ENCODE measurements at regions not wholly inside any gene's neighbourhood (a gene's known extent, or its start where the extent isn't known, plus 50 kb on each side); places are given as distances from the start of the nearest gene placed in this dataset.
A peak's percentile ranks its signal among the peaks of the same experiment; 100 is the strongest.

GRCh38 chr21:20802201-20802600 is 196.0 kb upstream of the NCAM2 start:
- DNase-seq (ENCODE audit: low spot score in 2 of 2, unreplicated experiment in 2 of 2) = no peak
- Mint-ChIP-seq H3K4me1 (peaks cover 22% of the 10 kb centered on the region), H3K27me3 (ENCODE audit: low read depth) (no peaks in the 10 kb centered on the region), H3K4me3 (no peak overlapping the region), H3K36me3 (no peaks in the 10 kb centered on the region), H3K27ac (peak overlapping the region; percentile 23), H3K9me3 (peaks cover 8% of the 10 kb centered on the region)
- no peak for TF ChIP-seq CTCF (IDR thresholded peaks at IDR 0.05; ENCODE audit: unreplicated experiment)

GRCh38 chr21:20802631-20803260 is 195.5 kb upstream of the NCAM2 start:
- no peak overlapping the region for H3K27ac Mint-ChIP-seq
- no peak overlapping the region for H3K4me3 Mint-ChIP-seq
- H3K36me3 Mint-ChIP-seq = no peaks in the 10 kb centered on the region
- no peaks in the 10 kb centered on the region for H3K27me3 Mint-ChIP-seq (ENCODE audit: low read depth)
- no peak for TF ChIP-seq CTCF (IDR thresholded peaks at IDR 0.05; ENCODE audit: unreplicated experiment)
- H3K9me3 Mint-ChIP-seq = peaks cover 13% of the 10 kb centered on the region
- H3K4me1 Mint-ChIP-seq = peaks cover 22% of the 10 kb centered on the region
- no peak for DNase-seq (ENCODE audit: low spot score in 2 of 2, unreplicated experiment in 2 of 2)

GRCh38 chr21:20811702-20812101 is 186.5 kb upstream of the NCAM2 start:
- Mint-ChIP-seq H3K27ac (no peak overlapping the region), H3K9me3 (peaks cover 11% of the 10 kb centered on the region), H3K4me1 (peaks cover 7% of the 10 kb centered on the region), H3K4me3 (no peak overlapping the region), H3K36me3 (no peaks in the 10 kb centered on the region), H3K27me3 (ENCODE audit: low read depth) (no peaks in the 10 kb centered on the region)
- no peak for DNase-seq (ENCODE audit: low spot score in 2 of 2, unreplicated experiment in 2 of 2)
- TF ChIP-seq CTCF (IDR thresholded peaks at IDR 0.05; ENCODE audit: unreplicated experiment) = no peak

GRCh38 chr21:20814090-20814489 is 184.1 kb upstream of the NCAM2 start:
- no peak overlapping the region for H3K4me3 Mint-ChIP-seq
- DNase-seq (ENCODE audit: low spot score in 2 of 2, unreplicated experiment in 2 of 2) = no peak
- no peak overlapping the region for H3K27ac Mint-ChIP-seq
- peaks cover 7% of the 10 kb centered on the region for H3K4me1 Mint-ChIP-seq
- H3K9me3 Mint-ChIP-seq = peaks cover 13% of the 10 kb centered on the region
- H3K27me3 Mint-ChIP-seq (ENCODE audit: low read depth) = no peaks in the 10 kb centered on the region
- no peak for TF ChIP-seq CTCF (IDR thresholded peaks at IDR 0.05; ENCODE audit: unreplicated experiment)
- no peaks in the 10 kb centered on the region for H3K36me3 Mint-ChIP-seq

GRCh38 chr21:20822666-20823065 is 175.5 kb upstream of the NCAM2 start:
- no peak overlapping the region for H3K4me3 Mint-ChIP-seq
- H3K9me3 Mint-ChIP-seq = peaks cover 12% of the 10 kb centered on the region
- no peak overlapping the region for H3K27ac Mint-ChIP-seq
- no peaks in the 10 kb centered on the region for H3K36me3 Mint-ChIP-seq
- DNase-seq (ENCODE audit: low spot score in 2 of 2, unreplicated experiment in 2 of 2) = no peak
- H3K27me3 Mint-ChIP-seq (ENCODE audit: low read depth) = no peaks in the 10 kb centered on the region
- H3K4me1 Mint-ChIP-seq = peaks cover 9% of the 10 kb centered on the region
- no peak for TF ChIP-seq CTCF (IDR thresholded peaks at IDR 0.05; ENCODE audit: unreplicated experiment)

GRCh38 chr21:20852866-20853265 is 145.3 kb upstream of the NCAM2 start:
- Mint-ChIP-seq H3K4me3 (no peak overlapping the region), H3K9me3 (peaks cover 20% of the 10 kb centered on the region), H3K27ac (no peak overlapping the region), H3K36me3 (no peaks in the 10 kb centered on the region), H3K4me1 (peaks cover 2% of the 10 kb centered on the region), H3K27me3 (ENCODE audit: low read depth) (no peaks in the 10 kb centered on the region)
- no peak for DNase-seq (ENCODE audit: low spot score in 2 of 2, unreplicated experiment in 2 of 2)
- TF ChIP-seq CTCF (IDR thresholded peaks at IDR 0.05; ENCODE audit: unreplicated experiment) = no peak

Measured in mesothelial cell of epicardium (in vitro differentiated cells).